A673 (cell line): ENCODE measurements at regions not wholly inside any gene's neighbourhood (a gene's known extent, or its start where the extent isn't known, plus 50 kb on each side); places are given as distances from the start of the nearest gene placed in this dataset.

Experiments
- EZH2 ChIP-seq: fragments of 200-600 bp; sonication (generic); IDR thresholded peaks from 2 replicates; pipeline ENCODE4 v1.6.1; 2017; ENCODE audit warnings: borderline replicate concordance, low read depth, mild to moderate bottlenecking, mixed read lengths, antibody characterized with exemption, low read length; ENCODE audit not compliant: poor library complexity, severe bottlenecking
- TF ChIP-seq, protein P1 (sequence below): fragments of 300-800, 200-600 bp; sonication (generic); conservative IDR thresholded peaks from 2 replicates; pipeline ENCODE4 v1.5.1; 2017; ENCODE audit warnings: low read depth, mild to moderate bottlenecking, antibody characterized with exemption, low read length, moderate library complexity, mixed read lengths

- TF ChIP-seq, protein P1, sequence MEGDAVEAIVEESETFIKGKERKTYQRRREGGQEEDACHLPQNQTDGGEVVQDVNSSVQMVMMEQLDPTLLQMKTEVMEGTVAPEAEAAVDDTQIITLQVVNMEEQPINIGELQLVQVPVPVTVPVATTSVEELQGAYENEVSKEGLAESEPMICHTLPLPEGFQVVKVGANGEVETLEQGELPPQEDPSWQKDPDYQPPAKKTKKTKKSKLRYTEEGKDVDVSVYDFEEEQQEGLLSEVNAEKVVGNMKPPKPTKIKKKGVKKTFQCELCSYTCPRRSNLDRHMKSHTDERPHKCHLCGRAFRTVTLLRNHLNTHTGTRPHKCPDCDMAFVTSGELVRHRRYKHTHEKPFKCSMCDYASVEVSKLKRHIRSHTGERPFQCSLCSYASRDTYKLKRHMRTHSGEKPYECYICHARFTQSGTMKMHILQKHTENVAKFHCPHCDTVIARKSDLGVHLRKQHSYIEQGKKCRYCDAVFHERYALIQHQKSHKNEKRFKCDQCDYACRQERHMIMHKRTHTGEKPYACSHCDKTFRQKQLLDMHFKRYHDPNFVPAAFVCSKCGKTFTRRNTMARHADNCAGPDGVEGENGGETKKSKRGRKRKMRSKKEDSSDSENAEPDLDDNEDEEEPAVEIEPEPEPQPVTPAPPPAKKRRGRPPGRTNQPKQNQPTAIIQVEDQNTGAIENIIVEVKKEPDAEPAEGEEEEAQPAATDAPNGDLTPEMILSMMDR = no peak
- no peak for TF ChIP-seq EZH2
These were observed 52.9 kb downstream of the FRMPD3 start for GRCh38 chrX:107502316-107502715.
